DOHH2 (cell line): ENCODE measurements at regions not wholly inside any gene's neighbourhood (a gene's known extent, or its start where the extent isn't known, plus 50 kb on each side); places are given as distances from the start of the nearest gene placed in this dataset.

Experiments
- CTCF ChIP-seq: fragments of 200-600 bp; sonication (generic); IDR thresholded peaks from one replicate; pipeline ENCODE4 v1.5.1; 2014; ENCODE audit warnings: antibody characterized with exemption, mild to moderate bottlenecking, low read depth, low read length; ENCODE audit not compliant: poor library complexity, severe bottlenecking
- EZH2phosphoT487 ChIP-seq: fragments of 200-600 bp; sonication (generic); IDR thresholded peaks from 2 replicates; pipeline ENCODE4 v1.6.1; 2017; ENCODE audit warnings: borderline replicate concordance, mild to moderate bottlenecking, antibody characterized with exemption, low read length, moderate library complexity, mixed read lengths

- TF ChIP-seq CTCF (no peak), EZH2phosphoT487 (no peak)
Measured at GRCh38 chr6:27825025-27825793, 87.0 kb downstream of the OR2B2 start.
